NCI-H2107 treated with DMSO at 0.1 percent for 48 hours (cell line): ENCODE measurements at regions not wholly inside any gene's neighbourhood (a gene's known extent, or its start where the extent isn't known, plus 50 kb on each side); places are given as distances from the start of the nearest gene placed in this dataset.

ENCODE experiments used
- DNase-seq: peaks from one replicate; lab custom pipeline; 2025; ENCODE audit not compliant: unreplicated experiment; lab: John Stamatoyannopoulos, UW

GRCh38 chr18:2325933-2326332 is 245.4 kb downstream of the METTL4 start:
- no peak for DNase-seq

- no peak for DNase-seq
These were observed 244.3 kb downstream of the METTL4 start for GRCh38 chr18:2326999-2327398.

GRCh38 chr18:2330764-2331163 is 240.5 kb downstream of the METTL4 start:
- DNase-seq: no peak

GRCh38 chr18:2331491-2331890 is 239.8 kb downstream of the METTL4 start:
- no peak for DNase-seq

DNA sequence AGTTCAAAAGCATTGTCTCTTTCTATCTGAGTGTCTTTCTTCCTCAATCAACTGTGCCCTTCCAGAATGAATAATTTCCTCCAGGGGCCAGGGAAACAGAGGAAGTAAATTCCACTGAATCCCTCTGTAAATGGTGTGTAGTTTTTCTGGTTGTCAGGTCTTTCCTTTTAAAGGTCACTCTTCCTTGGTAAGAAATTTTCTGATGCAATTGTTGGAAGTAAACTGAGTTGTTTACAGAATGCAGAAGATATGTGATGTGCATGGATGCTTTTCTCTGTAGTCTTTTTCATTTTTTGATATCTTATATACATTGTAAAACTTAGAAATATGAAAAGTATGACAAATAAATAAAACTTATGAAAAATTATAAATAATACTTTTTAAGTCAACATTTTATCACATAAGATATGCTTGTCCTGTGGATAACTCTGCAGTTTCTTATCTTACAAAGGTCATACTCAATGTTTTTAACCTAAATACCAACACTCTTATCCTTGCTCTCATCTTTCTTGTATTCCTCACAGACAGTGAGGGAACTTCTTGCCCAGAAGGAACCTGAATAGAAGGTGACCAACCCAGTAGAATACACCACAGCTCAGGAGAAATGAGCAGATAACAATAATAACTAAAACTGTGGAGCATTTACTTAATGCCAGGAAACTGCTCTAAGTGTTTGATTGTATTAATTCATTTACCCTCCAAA is 234.5 kb downstream of the METTL4 start:
- DNase-seq: no peak

DNA sequence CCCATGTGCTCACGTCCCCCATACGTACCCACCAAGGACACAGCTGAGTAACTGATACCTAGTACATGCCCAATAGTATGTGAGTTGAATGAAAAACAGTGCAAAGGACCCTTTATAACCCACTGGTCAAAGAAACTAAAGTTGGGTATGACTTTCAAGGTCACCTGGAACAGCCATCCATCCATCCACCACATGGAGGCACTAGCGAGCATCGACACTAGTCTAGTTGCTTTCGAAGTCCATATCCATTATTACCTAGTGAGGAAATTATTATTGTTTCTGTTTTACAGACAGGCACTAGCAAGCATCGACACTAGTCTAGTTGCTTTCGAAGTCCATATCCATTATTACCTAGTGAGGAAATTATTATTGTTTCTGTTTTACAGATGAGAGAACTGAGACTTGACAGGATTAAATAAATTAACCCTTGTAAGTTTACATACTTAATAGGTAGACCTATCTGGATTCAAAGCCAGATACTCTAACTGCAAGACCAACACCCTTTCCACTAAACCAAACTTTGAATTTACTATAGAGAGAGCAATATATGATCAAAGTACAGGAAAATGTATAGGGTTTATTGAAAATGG is 233.7 kb downstream of the METTL4 start:
- DNase-seq: no peak

DNA sequence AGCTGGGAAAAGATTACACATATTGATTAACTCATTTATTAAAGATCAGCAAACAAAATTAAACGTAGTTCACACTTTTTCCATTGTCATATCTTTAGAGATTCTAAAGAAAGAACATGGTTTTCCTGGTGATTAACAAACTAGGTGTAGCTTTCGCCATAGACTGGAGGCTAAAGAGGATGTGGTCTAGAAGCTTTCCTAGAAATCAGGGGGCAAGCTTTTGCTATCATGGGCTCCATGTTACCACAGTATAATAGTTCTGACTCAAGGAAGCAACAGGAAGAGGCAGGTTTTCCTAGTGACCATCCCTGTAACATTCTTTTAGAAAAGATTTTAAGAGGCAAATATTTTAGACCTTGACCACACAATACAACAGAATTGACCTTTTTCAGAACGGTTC is 232.7 kb downstream of the METTL4 start:
- DNase-seq: no peak

DNA sequence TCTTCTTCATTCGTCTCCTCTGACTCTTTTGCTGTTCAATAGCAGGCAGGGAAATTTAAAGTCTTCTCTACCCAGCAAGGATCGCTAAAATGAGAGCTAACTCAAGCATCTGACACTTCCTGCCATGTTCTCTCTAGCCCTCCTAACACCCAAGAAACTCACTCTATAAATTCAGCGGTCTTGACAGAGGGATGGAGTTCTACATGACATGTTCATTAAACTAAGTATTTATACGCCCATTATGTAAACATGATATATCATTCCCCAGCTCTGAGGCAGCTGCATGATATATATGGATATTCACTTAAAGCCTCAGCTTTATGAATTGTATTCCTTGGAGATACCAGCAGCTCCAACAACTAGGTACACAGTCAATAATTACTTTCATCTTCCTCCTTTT is 231.0 kb downstream of the METTL4 start:
- DNase-seq: no peak

DNA sequence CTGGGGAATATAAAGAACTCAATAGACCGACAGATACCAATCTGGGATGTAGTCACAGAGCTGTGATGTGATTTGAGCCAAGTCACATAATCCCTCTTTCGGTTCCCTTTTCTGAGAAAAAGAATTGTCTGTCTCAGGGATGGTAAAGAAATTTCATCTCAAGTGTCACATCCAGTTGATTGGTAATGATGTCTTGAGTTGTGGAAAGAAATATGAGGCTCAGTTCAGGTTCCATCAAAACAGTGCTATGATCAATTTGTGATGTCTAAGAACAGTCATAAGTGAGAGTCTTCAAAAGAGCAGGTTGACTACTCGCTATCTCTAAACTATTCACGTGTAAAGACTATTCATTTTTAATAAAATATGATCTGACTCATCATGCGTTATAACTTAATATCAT is 223.3 kb downstream of the METTL4 start:
- no peak for DNase-seq

GRCh38 chr18:2351126-2351850 is 220.0 kb downstream of the METTL4 start:
- no peak for DNase-seq

DNA sequence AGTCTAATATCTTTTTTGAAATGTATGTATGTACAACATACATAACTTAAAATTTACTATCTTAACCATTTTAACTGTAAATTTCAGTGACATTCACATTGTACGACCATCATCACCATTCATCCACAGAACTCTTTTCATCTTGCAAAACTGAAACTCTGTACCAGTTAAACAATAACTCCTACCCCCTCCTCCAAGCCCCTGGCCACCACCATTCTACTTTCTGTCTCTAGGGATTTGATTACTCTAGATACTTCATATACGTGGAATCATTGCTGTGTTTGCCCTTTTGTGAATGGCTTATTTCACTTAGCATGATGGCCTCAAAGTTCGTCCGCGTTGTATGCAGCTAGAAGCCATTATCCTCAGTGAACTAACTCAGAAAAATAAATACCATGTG is 217.0 kb downstream of the METTL4 start:
- no peak for DNase-seq

GRCh38 chr18:2356906-2357305 is 214.4 kb downstream of the METTL4 start:
- DNase-seq: no peak

DNA sequence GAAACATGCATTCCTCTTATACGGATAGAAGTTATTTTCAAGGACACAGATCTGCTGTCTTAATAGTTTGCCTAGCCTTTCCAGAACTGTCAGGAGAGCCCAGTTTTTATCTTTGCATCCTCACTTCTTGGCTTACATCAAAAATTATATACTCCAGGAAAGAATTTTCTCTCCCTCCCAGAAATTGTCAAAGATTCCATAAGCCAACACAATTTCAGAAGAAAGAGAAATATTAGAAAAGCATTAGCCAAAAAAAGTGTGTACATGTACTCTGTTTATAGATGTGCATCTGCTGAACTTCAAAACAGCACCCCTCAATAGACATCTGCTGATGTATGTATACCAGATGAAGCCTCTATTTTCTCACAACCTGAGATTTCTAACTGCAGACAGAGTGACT is 210.4 kb downstream of the METTL4 start:
- no peak for DNase-seq

DNA sequence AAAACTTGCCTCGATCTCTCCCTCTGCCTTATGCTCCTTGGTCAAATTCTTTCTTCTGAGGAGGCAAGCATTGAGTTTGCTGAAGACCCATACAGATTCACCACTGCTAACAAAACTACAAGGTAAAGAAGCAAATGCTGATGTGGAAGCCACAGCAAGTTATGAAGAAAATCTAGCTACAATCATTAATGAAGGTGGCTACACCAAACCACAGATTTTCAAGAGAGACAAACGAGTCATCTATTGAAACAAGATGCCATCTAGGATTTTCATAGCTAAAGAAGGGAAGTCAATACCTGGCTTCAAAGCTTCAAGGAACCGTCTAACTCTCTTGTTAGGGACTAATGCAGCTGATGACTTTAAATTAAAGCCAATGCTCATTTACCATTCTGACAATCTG is 203.2 kb downstream of the METTL4 start:
- DNase-seq: no peak

DNA sequence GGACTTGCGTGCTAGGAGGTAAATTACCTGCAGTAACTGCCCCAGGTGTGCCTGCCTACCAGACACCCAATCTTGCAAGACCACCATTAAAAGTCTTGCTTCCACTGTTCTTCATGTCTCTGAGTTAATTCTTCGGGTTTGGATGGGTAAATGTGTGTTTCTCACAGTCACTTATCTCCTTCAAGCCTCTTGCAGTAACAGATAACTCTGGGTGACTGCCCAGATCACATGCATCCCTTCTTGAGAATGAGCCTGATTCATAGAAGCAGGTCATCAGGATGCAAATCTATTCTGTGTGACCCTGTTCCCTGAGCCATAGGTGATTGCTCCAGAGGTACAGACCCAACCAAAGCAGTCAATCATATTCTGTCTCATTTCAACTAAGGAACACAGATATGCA is 194.6 kb downstream of the METTL4 start:
- no peak for DNase-seq

- DNase-seq: no peak
These were observed 191.2 kb downstream of the METTL4 start for GRCh38 chr18:2380101-2380500.

- no peak for DNase-seq
These were observed 189.8 kb downstream of the METTL4 start for GRCh38 chr18:2381539-2381938.

DNA sequence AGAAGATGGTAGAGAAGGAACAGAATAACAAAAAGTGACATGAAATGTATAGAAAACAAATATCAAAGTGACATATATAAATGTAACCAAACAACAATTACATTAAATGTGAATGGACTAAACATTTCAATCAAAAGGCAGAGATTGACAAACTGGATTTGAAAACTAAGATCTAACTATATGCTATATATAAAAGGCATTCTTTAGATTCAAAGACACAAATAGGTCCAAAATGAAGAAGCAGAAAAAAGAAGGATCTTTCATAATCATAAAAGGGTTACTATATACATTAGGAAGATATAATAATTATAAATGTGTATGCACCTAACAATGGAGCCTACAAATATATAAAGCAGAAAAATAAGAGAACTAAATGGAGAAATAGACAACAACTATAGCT is 183.7 kb downstream of the METTL4 start:
- no peak for DNase-seq

GRCh38 chr18:2390158-2390557 is 181.1 kb downstream of the METTL4 start:
- DNase-seq: no peak

DNA sequence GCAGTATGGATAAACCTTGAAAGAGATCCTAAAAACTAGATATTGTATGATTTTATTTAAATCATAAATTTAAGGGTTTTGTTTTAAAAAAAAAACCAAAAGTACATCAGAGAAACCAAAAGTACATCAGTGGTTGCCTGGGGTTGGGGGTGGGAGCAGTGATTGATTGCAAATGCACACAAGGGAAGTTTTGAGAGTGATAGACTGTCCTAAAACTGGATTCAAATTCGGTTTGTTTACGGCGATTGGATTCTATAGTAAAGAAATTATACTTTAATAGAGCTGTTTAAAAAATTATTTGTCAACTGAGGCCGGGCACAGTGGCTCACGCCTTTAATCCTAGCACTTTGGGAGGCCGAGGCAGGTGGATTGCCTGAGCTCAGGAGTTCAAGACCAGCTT is 179.8 kb downstream of the METTL4 start:
- no peak for DNase-seq

- DNase-seq: no peak
These were observed 178.9 kb downstream of the METTL4 start for GRCh38 chr18:2392446-2392845.

DNA sequence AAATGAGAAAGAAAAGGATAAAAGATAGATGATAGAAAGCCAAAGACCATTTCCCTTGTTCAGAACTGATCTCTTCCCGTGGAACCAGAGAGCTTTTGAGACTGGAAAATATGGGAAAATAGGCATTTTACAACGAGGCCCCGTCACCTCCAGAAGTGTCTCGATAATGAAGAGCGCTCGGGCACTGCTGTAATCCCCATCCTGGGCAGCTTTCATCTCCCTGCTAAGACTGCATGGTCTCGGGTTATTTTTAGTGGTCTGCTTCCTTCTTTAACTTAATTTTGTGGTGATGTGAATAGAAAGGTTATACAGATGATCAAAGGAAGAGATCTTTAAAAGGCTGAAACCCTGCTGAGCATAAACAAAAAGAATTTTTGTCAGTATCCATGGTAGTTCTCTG is 176.6 kb downstream of the METTL4 start:
- DNase-seq: no peak
